Endodermal cell (in vitro differentiated cells): ENCODE measurements at regions not wholly inside any gene's neighbourhood (a gene's known extent, or its start where the extent isn't known, plus 50 kb on each side); places are given as distances from the start of the nearest gene placed in this dataset.

Source experiments
- DNase-seq: peaks from one replicate; pipeline ENCODE4 v3.0.0-alpha.2; 2017
- H3K27ac ChIP-seq: 2 replicates; pipeline ENCODE4 v1.5.1; 2013; ENCODE audit warnings: mild to moderate bottlenecking, low read depth, low read length, moderate library complexity
- H3K27me3 ChIP-seq: 2 replicates; pipeline ENCODE4 v1.6.1; 2013; ENCODE audit warnings: mild to moderate bottlenecking, low read length, moderate library complexity; ENCODE audit not compliant: insufficient read depth, control insufficient read depth, poor library complexity, severe bottlenecking
- H3K36me3 ChIP-seq: 2 replicates; pipeline ENCODE4 v1.7.0; 2013; ENCODE audit warnings: mild to moderate bottlenecking, low read length, moderate library complexity; ENCODE audit not compliant: control insufficient read depth, insufficient read depth
- H3K4me1 ChIP-seq: one replicate; pipeline ENCODE4 v1.7.0; 2013; ENCODE audit warnings: low read length; ENCODE audit not compliant: control insufficient read depth, insufficient read depth
- H3K4me3 ChIP-seq: 2 replicates; pipeline ENCODE4 v1.5.1; 2013; ENCODE audit warnings: mild to moderate bottlenecking, low read length, moderate library complexity
- H3K9ac ChIP-seq: 2 replicates; pipeline ENCODE4 v1.6.1; 2013; ENCODE audit warnings: mild to moderate bottlenecking, low read length, moderate library complexity; ENCODE audit not compliant: poor library complexity, severe bottlenecking; ENCODE audit errors: extremely low read depth
- H3K9me3 ChIP-seq: 2 replicates; pipeline ENCODE4 v1.6.1; 2013; ENCODE audit warnings: mild to moderate bottlenecking, low read length, moderate library complexity; ENCODE audit not compliant: control insufficient read depth
- H3K27ac Mint-ChIP-seq: 2 replicates; pipeline ENCODE4 v1.8.0; 2020; ENCODE audit warnings: mixed read lengths
- H3K27me3 Mint-ChIP-seq: 2 replicates; pipeline ENCODE4 v1.8.0; 2021; ENCODE audit warnings: mild to moderate bottlenecking, mixed read lengths; ENCODE audit not compliant: insufficient read depth
- H3K36me3 Mint-ChIP-seq: 2 replicates; pipeline ENCODE4 v1.8.0; 2020; ENCODE audit warnings: low read depth, mixed read lengths
- H3K4me1 Mint-ChIP-seq: 2 replicates; pipeline ENCODE4 v1.8.0; 2020; ENCODE audit warnings: mixed read lengths
- H3K4me3 Mint-ChIP-seq: 2 replicates; pipeline ENCODE4 v1.8.0; 2020; ENCODE audit warnings: mild to moderate bottlenecking, moderate library complexity, mixed read lengths
- H3K9me3 Mint-ChIP-seq: 2 replicates; pipeline ENCODE4 v1.8.0; 2020; ENCODE audit warnings: mild to moderate bottlenecking, mixed read lengths
- CTCF ChIP-seq: fragments of 200-600 bp; sonication (generic); conservative IDR thresholded peaks from 2 replicates; pipeline ENCODE4 v1.5.0; 2021; ENCODE audit warnings: antibody characterized with exemption, mild to moderate bottlenecking
- WGBS, 2 experiments: methylation state at CpG; one replicate each; pipeline versions ENCODE4 v1.1.5 to v1.1.7; 2013; ENCODE audit warnings: missing lambda C conversion rate in 2 of 2, mixed read lengths in 1 of 2; ENCODE audit not compliant: insufficient coverage in 1 of 2, insufficient read length in 1 of 2; 5-methylcytosine and 5-hydroxymethylcytosine counted together

DNA sequence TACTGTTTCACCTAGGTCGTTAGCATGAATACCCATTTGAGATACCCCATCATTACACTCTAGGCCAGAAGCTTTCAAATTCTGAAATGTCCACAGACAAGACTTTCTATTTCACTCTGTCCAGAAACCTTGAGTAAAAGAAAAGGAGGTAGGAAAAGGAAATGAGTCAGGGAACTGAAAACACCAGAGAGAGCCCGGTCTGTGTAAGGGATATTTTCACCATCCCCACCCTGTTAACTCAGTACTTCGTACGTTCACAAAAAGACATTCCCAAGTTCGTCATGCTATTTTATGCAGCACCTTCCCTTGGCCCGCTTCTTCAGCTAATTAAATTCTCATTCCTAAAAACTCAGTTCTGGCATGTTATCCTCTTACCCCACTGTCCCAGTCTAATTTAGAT is 89.4 kb upstream of the SOX2 start:
- no peaks in the 10 kb centered on the region for H3K9me3 ChIP-seq
- no peak for DNase-seq
- no peak overlapping the region for H3K4me3 Mint-ChIP-seq
- no peaks in the 10 kb centered on the region for H3K27me3 Mint-ChIP-seq
- no peaks in the 10 kb centered on the region for H3K9me3 Mint-ChIP-seq
- H3K4me1 Mint-ChIP-seq = no peaks in the 10 kb centered on the region
- no peak for TF ChIP-seq CTCF
- H3K9ac ChIP-seq = no peak overlapping the region
- no peaks in the 10 kb centered on the region for H3K36me3 ChIP-seq
- no peak overlapping the region for H3K27ac ChIP-seq
- no peak overlapping the region for H3K27ac Mint-ChIP-seq
- no peaks in the 10 kb centered on the region for H3K36me3 Mint-ChIP-seq
- no peaks in the 10 kb centered on the region for H3K4me1 ChIP-seq
- H3K27me3 ChIP-seq = no peaks in the 10 kb centered on the region
- no peak overlapping the region for H3K4me3 ChIP-seq
- WGBS, 2 experiments = 84 to 98% methylated on average over 4 to 6 of the region's 6 CpGs

- H3K27me3 Mint-ChIP-seq = no peaks in the 10 kb centered on the region
- H3K4me1 ChIP-seq = no peaks in the 10 kb centered on the region
Observed at GRCh38 chr3:181619897-181620296, 91.8 kb upstream of the SOX2 start.

DNA sequence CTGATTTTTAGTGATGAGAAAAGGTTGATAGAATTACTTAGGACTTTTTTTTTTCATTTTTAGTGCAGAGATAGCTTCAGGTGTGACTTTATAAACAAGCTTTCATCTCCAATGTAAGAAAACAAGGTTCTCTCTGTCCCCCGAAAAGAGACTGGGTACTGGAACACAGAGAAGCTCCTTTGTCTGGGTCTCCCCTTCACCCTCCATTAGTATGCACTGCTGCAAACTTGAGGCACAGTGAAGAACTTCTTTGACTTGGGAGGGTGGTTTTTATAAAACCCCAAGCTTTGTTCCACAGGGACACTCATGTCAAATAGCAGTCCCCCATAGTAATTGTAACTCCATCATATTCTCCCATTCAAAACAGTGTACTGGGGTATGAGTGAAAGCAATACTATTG is 93.5 kb upstream of the SOX2 start:
- Mint-ChIP-seq H3K27ac (no peak overlapping the region), H3K9me3 (no peaks in the 10 kb centered on the region), H3K36me3 (no peaks in the 10 kb centered on the region), H3K4me1 (peaks cover 6% of the 10 kb centered on the region), H3K27me3 (no peaks in the 10 kb centered on the region), H3K4me3 (no peak overlapping the region)
- Histone ChIP-seq H3K27me3 (no peaks in the 10 kb centered on the region), H3K9me3 (no peaks in the 10 kb centered on the region), H3K4me3 (no peak overlapping the region), H3K36me3 (no peaks in the 10 kb centered on the region), H3K9ac (no peak overlapping the region), H3K4me1 (no peaks in the 10 kb centered on the region), H3K27ac (no peak overlapping the region)
- TF ChIP-seq CTCF = no peak
- DNase-seq = no peak
- 93% methylated on average over 1 of the region's 1 CpG; no CpG with 5 or more reads in 1 of the 2 experiments for WGBS, 2 experiments

More at GRCh38 chr3:181619897-181620296, 91.8 kb upstream of the SOX2 start:
- no peak overlapping the region for H3K9ac ChIP-seq
- Mint-ChIP-seq H3K4me3 (no peak overlapping the region), H3K4me1 (peaks cover under 1% of the 10 kb centered on the region), H3K36me3 (no peaks in the 10 kb centered on the region), H3K27ac (no peak overlapping the region), H3K9me3 (no peaks in the 10 kb centered on the region)
- H3K36me3 ChIP-seq = no peaks in the 10 kb centered on the region
- no peaks in the 10 kb centered on the region for H3K27me3 ChIP-seq
- TF ChIP-seq CTCF = no peak
- no peak for DNase-seq
- no peak overlapping the region for H3K4me3 ChIP-seq
- H3K27ac ChIP-seq = no peak overlapping the region
- H3K9me3 ChIP-seq = no peaks in the 10 kb centered on the region
- WGBS, 2 experiments = 100% methylated on average over 1 of the region's 1 CpG; no CpG with 5 or more reads in 1 of the 2 experiments
